ENCODE measurements at regions not wholly inside any gene's neighbourhood (a gene's known extent, or its start where the extent isn't known, plus 50 kb on each side); places are given as distances from the start of the nearest gene placed in this dataset.
A peak's percentile ranks its signal among the peaks of the same experiment; 100 is the strongest.

- DNase-seq (ENCODE audit: low read depth in 2 of 3, low spot score in 2 of 3), result no peak
These were observed 291.6 kb upstream of the C9orf72 start for GRCh38 chr9:27864644-27865438.

- DNase-seq (ENCODE audit: low read depth in 2 of 3, low spot score in 2 of 3), result no peak
These were observed 293.5 kb upstream of the C9orf72 start for GRCh38 chr9:27866741-27867140.

DNA sequence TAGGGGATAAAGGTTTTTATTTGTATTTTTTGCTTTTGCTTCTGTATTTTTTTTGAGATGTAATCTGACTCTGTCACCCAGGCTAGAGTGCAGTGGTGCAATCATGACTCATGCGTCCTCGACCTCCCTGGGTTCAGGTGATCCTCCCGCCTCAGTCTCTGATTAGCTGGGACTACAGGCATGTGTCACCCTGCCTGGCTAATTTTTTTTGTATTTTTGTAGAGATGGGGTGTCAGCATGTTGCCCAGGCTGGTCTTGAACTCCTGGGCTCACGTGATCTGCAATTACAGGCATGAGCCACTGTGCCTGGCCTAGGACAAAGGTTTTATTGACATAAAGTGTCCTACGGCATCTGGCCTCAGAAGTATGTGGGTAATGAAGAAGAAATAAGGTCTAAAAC lies 297.1 kb upstream of the C9orf72 start:
- no peak for DNase-seq (ENCODE audit: low read depth in 2 of 3, low spot score in 2 of 3)

- DNase-seq (ENCODE audit: low read depth in 2 of 3, low spot score in 2 of 3), result no peak
These were observed 306.9 kb upstream of the C9orf72 start for GRCh38 chr9:27880156-27880555.

DNA sequence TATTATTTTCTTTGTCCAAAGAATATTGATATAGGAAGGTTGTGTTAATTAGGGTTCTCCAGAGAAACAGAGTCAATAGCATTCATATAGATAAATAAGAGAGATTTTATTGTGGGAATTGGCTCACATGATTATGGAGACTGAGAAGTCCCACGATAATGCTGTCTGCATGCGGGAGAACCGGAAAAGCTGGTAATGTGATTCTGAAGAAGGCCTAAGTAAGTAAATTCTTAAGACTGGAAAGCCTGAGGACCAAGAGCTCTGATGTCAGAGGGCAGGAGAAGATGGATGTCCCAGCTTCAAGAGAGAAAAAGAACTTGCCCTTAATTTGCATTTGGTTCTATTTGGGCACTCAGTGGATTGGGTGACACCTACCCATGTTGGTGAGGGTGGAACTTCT lies 307.4 kb upstream of the C9orf72 start:
- DNase-seq (ENCODE audit: low read depth in 2 of 3, low spot score in 2 of 3), result no peak

GRCh38 chr9:27888661-27889295 lies 315.5 kb upstream of the C9orf72 start:
- peak in 1 of 3 donors; percentile 12 for DNase-seq (ENCODE audit: low read depth in 2 of 3, low spot score in 2 of 3)

DNA sequence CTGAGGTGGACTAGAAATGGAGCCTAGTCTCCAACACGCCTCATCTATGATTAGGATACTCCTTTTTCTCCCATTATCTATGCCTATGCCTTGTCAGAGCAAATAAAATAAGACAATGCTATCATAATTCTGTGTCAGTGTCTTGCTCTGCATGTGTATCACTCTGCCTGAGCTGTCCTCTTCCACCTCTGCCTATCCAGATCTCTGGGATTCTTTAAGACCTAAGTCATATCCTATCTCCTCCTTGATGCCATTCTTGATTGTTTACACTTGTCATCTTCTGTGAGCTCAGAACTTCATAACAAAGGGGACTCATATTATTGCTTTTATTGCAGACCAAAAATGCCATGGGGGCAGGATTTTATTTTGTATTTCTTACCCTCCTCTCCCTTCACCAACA lies 351.2 kb upstream of the C9orf72 start:
- no peak for DNase-seq (ENCODE audit: low read depth in 2 of 3, low spot score in 2 of 3)

GRCh38 chr9:27925815-27926214 lies 352.5 kb upstream of the C9orf72 start:
- no peak for DNase-seq (ENCODE audit: low read depth in 2 of 3, low spot score in 2 of 3)

DNA sequence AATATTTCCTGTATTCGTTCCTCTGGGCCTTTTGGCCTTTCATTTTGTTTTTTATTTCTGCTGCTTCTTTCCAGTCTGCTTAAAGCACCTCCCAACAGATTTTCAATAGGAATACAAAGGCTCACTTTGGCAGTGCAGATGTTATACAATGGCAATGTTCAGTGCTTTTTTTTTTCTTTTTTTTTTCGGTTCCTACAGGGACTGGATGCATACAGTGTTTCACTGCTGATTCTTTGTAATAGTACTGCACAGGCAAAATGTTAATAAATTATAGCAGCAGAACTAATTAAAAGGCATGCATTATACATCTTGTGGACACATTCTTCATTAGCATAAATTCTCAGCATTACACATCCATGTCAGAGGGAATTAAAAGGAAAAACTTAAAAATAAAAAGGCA lies 356.6 kb upstream of the C9orf72 start:
- no peak for DNase-seq (ENCODE audit: low read depth in 2 of 3, low spot score in 2 of 3)

DNA sequence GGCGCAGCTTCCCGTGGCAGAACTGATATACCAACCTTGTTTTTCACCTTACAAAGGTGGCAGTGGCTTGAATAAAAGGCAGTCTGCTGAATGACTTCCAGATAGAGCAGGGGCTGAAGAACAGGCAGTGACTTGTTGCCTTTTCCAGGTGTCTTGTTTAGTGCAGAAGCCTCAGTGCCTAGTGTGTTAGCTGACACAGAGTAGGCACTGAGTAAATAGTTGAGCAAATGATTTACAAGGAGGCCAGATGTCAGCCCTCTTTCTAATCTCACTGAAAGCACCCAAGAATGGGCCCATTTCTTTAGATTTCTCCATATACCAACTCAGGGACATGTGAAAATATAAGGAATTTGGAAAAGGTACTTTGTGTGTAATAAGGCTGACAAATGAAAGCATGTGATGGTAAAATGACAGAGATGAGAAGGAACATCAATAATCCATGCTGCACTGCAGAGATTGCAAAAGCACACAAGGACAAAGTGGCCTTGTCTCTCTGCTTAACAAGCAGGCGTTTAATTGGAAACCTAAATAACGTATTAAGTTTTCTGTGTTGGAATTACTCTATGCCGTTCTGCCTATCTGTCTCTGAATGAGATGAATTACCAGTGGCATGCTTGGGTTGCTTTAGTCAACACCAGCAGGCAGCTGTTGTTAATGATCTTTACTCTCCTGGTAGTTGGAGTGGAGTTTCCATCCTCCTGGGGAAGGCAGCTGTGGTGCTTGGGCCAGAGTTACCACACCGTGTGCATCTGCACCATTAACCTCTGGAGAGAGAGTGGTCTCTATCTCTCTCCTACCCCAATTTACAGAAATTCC lies 360.1 kb upstream of the C9orf72 start:
- DNase-seq (ENCODE audit: low read depth in 2 of 3, low spot score in 2 of 3), result no peak

GRCh38 chr9:27934471-27934870 lies 361.2 kb upstream of the C9orf72 start:
- DNase-seq (ENCODE audit: low read depth in 2 of 3, low spot score in 2 of 3), result no peak

GRCh38 chr9:27939186-27939585 lies 365.9 kb upstream of the C9orf72 start:
- DNase-seq (ENCODE audit: low read depth in 2 of 3, low spot score in 2 of 3), result no peak

GRCh38 chr9:27940535-27940934 lies 367.3 kb upstream of the C9orf72 start:
- no peak for DNase-seq (ENCODE audit: low read depth in 2 of 3, low spot score in 2 of 3)

- DNase-seq (ENCODE audit: low read depth in 2 of 3, low spot score in 2 of 3), result no peak
These were observed 370.2 kb upstream of the C9orf72 start for GRCh38 chr9:27943501-27943900.

GRCh38 chr9:27945386-27945785 lies 372.1 kb upstream of the C9orf72 start:
- no peak for DNase-seq (ENCODE audit: low read depth in 2 of 3, low spot score in 2 of 3)

- DNase-seq (ENCODE audit: low read depth in 2 of 3, low spot score in 2 of 3), result no peak
These were observed 377.1 kb upstream of the C9orf72 start for GRCh38 chr9:27950382-27950781.

- no peak for DNase-seq (ENCODE audit: low read depth in 2 of 3, low spot score in 2 of 3)
These were observed 381.6 kb upstream of the C9orf72 start for GRCh38 chr9:27954858-27955257.

DNA sequence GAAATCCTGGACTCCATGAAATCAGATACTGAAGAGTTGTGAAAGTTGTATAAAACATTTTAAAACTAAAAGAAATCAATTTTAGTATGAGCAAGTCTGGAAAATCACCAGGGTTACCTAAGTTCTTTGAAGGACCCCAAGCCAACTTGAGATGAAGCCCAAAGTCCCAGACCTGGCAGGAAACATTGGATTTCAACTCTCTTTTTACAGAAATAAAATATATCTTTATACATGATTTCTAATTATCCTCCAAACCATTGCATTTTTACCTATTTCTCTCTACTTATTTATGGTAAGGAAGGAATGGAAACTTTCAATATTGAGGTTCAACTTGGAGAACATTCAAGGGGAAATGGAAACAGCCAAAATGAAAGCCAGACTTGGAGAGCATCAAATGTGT lies 390.6 kb upstream of the C9orf72 start:
- no peak for DNase-seq (ENCODE audit: low read depth in 2 of 3, low spot score in 2 of 3)

DNA sequence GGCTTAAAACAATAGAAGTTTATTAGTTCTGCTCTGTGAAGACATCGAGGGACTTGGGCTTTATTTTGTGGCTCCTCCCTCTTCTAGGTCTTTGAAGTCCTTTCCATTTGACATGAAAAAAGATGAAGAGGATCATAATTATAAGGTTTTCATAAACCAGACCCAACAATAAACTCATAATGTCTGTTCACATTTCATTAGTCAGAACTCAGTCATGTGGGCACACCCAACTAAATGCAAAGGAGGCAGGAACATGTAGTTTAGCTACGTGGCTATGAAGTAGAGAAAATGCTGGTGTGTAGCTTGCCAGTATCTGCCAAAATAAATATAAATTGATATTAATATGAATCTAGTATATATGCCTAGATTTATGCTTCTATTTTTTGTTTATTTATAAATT lies 393.9 kb upstream of the C9orf72 start:
- no peak for DNase-seq (ENCODE audit: low read depth in 2 of 3, low spot score in 2 of 3)

GRCh38 chr9:27977931-27978330 lies 404.6 kb upstream of the C9orf72 start:
- DNase-seq (ENCODE audit: low read depth in 2 of 3, low spot score in 2 of 3), result no peak

GRCh38 chr9:27985714-27986113 lies 412.4 kb upstream of the C9orf72 start:
- no peak for DNase-seq (ENCODE audit: low read depth in 2 of 3, low spot score in 2 of 3)

DNA sequence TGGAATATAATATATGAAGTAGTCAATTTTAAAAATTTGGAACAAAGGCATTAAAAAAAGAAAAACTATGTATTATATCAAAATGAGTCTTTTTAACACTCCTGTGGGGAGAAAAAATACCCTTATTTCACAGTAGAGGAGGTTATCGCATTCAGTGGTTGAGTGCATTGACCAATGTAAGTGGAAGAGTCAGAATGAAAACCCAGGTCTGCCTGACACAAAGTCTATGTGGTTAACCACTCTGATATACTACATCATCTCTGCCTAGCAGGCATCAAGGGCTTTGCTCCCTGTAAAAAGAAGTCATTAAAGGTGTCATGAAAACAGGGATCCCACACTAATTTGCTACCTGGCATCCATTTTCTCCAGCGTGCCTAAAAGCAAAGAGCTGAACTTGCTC lies 417.2 kb upstream of the C9orf72 start:
- no peak for DNase-seq (ENCODE audit: low read depth in 2 of 3, low spot score in 2 of 3)

Data from hematopoietic multipotent progenitor cell (in vitro differentiated cells).